Cardiac fibroblast (primary cell): ENCODE measurements at regions not wholly inside any gene's neighbourhood (a gene's known extent, or its start where the extent isn't known, plus 50 kb on each side); places are given as distances from the start of the nearest gene placed in this dataset.
A peak's percentile ranks its signal among the peaks of the same experiment; 100 is the strongest.
"Not testable (repeated sequence)": the region's sequence is repeated elsewhere in the genome, so short reads cannot be mapped to it uniquely, and the experiment has no call there.

Source experiments
- DNase-seq, 2 donors: peaks; one replicate each; pipeline versions ENCODE4 v3.0.0 to v3.0.0-alpha.2; 2010; ENCODE audit warnings: low read depth in 2 of 2
- H3K4me3 ChIP-seq, 2 donors: replicated peaks in 1 of 2; 1 replicate in 1 of 2; 2 replicates in 1 of 2; pipeline ENCODE4 v1.5.1; 2011; ENCODE audit warnings: low read depth in 2 of 2, low read length in 2 of 2, mild to moderate bottlenecking in 2 of 2, moderate library complexity in 1 of 2
- TF ChIP-seq, protein P1 (sequence below): IDR thresholded peaks from one replicate; pipeline ENCODE4 v1.5.1; 2011; ENCODE audit warnings: low read depth, mild to moderate bottlenecking, low read length, inconsistent platforms

DNA sequence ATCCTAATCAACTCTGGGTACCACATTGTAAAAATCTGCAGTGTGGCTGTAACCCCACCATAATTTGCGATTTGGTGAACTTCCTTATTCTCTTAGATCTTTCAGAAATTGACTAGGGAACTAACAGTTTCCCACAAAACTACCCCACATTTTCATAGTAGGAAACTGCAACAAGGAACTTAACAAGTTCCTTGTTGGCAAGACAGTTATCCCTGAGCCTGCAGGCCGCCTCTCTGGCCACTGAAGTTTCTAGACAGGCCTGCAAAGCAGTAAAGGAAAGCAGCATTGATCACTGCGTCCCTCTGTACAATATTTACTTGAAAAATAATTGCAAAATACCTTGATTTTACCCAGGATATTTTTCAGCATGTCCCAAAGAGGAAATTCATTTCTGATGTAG is 372.9 kb downstream of the ANAPC1 start:
- not testable (repeated sequence) for H3K4me3 ChIP-seq, DNase-seq

DNA sequence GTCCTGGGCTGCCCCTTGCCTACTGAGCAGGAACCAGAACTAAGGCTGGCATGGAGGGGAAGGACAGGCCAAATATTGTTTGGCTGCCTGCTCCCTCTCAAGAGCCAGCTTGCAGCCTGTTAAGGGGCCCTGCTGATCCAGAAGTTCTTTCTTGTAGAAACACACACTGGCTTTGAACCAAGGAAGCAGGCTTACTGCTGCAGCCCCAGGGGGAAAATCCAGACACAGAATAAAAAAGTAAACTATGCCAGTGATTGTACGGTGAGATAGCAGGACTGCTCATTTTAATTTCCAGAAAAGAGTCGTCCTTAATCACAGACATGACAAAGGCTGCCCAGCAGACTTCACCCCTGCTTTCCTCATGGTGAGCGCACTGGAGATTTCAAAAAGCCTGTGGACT is 371.6 kb downstream of the ANAPC1 start:
- DNase-seq, H3K4me3 ChIP-seq: not testable (repeated sequence)

DNA sequence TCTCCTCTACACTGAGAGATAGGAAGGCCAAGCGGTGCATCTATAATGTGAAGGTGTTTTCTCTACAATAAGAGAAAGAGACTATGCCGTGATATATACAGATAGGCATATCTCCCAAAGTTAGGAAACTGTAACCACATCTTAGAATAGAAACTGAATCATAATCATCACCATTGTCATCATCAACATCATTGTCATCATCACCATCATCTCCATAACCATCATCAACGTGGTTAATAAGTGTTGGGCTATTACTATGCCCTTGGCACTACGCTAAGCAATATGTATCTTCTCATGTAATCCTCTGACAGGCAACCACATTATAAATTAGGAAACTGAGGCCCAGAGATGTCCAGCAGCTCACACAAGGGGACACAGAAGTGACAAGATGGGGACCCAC is 369.9 kb downstream of the ANAPC1 start:
- not testable (repeated sequence) for H3K4me3 ChIP-seq, DNase-seq

DNA sequence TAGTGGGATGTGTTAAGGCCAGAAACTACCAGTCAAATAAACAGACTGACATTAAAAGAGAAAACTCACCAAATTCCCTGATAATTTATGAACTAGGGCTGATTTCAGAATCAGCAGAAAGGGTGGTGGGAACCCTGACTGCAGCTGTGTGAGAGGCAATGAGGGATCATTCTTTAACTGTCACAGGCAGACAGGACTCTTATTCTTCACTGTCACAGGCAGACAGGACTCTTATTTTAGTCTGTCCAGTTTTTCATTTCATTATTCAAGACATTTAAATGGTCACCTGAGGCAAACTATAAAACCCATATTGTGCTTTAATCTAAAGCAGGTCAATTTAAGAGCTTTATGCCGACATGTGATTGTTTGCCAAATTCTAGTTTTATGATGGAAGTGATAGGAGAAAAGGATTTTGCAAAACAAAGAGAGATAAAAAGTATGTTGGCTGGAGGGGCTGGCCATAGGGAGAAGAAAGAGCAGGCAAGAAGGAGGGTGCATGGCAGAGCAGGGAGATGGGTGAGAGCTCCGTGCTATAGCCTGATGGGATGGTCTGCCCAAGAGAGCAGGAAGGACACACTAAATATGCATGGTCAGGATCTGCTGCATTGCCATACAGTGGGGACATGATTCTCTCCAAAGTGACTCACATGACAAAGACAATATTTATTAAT is 366.8 kb downstream of the ANAPC1 start:
- not testable (repeated sequence) for H3K4me3 ChIP-seq, DNase-seq

DNA sequence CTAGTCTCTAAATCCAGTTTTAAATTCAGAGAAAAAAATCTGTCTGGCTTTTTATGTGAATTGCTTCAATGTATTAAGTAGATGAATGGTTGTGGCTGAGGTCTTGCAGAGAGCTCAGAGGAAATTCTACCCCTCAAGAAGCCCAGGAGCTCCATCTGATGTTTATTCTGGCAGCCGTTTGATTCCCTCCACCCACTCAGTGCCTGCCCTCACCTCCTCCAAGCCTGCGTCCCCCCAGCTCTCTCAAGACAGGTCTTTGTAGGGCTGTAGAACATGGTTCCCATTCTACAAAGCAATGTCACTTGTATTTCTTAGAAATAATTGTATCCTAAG is 366.3 kb downstream of the ANAPC1 start:
- H3K4me3 ChIP-seq, DNase-seq: not testable (repeated sequence)

DNA sequence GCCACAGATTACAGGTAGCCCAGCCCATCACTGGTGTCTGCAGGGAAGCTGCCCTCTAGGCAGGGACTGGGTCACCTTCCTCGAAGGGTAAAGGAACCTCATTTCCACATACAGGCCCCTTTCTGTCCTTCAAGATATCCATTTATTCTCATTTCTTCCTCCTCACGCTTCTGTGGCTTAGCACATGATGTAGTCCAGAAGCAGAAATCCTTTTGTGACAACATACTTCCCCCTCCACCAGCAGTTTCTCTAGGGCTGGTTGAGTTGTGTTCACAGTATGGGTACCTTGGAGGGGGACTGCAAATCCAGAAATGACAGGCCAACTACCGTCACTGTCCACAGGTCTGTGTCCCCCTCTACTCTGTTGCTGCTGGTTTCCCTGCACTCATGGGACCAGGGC is 364.9 kb downstream of the ANAPC1 start:
- no peak for DNase-seq
- no peak overlapping the region for H3K4me3 ChIP-seq
- TF ChIP-seq, protein P1, sequence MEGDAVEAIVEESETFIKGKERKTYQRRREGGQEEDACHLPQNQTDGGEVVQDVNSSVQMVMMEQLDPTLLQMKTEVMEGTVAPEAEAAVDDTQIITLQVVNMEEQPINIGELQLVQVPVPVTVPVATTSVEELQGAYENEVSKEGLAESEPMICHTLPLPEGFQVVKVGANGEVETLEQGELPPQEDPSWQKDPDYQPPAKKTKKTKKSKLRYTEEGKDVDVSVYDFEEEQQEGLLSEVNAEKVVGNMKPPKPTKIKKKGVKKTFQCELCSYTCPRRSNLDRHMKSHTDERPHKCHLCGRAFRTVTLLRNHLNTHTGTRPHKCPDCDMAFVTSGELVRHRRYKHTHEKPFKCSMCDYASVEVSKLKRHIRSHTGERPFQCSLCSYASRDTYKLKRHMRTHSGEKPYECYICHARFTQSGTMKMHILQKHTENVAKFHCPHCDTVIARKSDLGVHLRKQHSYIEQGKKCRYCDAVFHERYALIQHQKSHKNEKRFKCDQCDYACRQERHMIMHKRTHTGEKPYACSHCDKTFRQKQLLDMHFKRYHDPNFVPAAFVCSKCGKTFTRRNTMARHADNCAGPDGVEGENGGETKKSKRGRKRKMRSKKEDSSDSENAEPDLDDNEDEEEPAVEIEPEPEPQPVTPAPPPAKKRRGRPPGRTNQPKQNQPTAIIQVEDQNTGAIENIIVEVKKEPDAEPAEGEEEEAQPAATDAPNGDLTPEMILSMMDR = no peak

DNA sequence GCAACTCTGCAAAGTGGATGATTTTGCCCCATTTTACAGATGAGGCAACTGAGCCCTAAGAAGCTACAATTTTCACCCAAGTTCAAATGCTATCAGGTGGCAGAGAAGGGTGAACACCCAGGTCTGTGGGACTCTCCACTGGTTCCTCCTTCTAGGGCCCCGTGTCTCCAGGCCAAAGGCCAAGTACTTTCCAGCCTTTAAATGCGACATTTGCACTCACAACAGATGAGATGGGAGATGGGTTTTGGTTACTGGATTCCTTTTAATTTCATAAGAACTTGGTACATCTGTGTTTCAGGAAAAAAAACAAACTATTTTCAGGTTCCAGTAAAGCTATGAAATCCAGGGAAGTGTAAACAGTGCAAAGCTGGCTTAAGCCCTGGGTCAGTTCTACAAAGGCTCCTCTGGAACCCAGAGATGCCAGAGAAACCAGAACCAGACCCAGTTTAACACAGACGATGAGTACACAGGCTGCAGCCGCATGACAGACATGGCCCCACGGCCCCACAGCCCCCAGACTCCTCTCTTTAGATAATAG is 361.7 kb downstream of the ANAPC1 start:
- TF ChIP-seq, protein P1 = no peak
- peak; percentile 53 to 59 for DNase-seq
- no peak overlapping the region for H3K4me3 ChIP-seq

DNA sequence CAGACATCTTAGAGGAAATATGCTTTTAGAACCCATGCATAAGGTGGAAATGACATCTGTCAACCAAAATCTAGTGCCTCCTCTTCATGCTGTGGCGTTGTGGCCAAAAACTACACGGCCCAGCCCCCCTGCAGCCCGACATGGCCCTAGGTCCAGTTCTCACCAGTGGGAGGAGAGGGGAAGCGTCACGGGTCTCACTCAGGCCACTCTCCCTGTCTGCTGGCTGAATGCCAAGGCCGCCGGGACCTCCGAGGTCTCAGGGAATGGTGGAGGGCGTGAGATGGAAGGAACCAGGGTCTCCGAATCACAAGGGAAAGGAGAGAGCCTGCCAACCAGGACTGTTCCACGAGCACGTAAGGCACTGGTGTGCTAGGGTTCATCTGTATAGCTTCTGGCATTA is 361.0 kb downstream of the ANAPC1 start:
- no peak for DNase-seq
- H3K4me3 ChIP-seq = no peak overlapping the region
- TF ChIP-seq, protein P1 = no peak

DNA sequence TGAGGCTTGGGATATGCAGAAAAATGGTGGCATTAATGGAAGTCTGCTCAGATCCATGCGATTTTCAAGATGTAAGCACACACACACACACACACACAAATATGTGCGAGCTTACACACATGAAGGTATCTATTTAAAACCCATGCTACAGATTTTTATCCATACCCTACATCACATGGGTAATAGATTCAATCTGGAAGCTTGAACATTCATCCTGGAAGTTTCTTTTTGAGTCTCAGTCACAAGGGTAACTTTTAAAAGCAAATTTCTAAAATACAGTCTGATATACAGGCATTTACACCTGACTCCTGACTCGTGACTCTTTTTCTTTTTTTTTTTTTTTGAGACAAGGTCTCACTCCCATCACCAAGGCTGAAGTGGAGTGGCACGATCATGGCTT is 359.0 kb downstream of the ANAPC1 start:
- H3K4me3 ChIP-seq, DNase-seq: not testable (repeated sequence)

DNA sequence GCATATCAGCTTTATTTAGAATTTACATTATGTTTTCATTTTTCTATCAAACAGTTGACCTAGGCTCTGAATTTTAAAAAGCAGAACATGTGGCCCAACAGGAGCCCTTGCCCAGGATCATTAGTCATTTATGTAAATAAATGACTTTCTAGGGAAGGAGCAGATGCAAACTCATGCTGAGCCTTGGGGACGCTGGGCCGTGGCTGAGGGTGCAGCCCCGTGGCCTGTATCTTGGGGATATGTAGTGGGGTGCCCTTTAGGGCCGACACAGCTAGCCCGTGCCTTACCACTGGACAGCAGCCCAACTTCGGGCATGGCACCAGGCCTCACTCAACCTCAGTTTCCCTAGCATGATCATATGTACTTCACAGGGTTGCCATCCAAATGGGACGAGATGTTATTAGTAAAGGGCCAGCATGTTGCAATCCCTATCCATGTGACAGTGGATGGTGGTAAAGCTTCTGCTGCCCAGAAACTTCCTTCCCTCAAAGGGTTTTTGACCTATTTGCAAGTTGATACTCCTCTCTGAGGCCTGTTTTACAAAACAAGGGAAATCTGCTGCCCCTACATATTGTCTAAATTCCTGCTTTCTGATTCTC is 357.9 kb downstream of the ANAPC1 start:
- H3K4me3 ChIP-seq, DNase-seq: not testable (repeated sequence)

DNA sequence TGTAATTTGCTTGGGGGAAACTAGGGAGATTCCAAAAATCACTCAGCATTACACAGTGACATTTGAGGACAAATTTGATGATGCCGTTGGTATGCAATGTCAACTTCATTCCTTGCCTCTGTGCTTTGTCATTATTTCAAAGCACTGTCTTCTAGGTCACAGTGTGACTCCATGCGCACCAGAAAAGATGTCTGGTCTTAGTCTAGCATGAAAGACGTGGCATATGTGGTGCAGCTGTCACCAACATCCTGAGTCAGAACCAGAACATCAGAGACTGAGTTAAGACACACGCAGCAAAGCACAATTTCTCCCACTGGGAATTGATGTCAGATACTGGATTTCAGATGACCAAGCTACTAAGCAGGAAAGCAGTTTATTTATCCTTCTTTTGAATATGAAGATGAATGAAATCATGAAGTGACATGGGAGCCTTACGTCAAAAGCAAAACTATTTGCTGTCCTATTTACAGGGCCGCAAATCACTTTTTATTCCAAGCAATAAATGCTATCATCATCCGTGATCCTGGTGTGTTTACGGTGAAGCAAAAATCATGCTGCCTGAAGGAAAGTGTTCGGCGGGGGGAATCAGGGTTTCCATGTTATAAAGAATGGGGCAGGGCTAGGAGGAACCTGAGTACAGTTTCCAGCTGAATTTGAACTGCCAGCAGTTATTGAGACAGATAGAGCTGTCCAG is 356.1 kb downstream of the ANAPC1 start:
- H3K4me3 ChIP-seq = not testable (repeated sequence)

DNA sequence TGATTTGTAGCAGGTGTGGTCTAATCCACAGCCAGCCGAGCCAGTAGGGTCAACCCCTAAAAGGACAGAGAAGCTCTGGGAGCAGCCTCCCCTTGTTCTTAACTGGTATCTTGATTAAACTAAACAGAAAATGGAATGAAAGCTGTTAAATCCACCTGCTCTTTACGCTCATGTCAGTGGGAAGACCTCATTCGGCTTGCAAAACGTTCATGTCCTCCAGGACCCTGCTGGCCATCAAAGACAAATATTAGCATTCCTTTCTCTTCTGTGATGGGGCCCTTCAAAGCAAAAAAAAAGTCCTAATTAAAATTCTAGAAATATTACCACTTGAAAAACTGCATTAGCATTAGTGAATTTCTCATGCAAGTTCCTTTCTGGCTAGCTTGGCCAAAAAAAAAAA is 355.0 kb downstream of the ANAPC1 start:
- DNase-seq, H3K4me3 ChIP-seq: not testable (repeated sequence)

More for the DNA sequence above, 356.1 kb downstream of the ANAPC1 start:
- not testable (repeated sequence) for DNase-seq

DNA sequence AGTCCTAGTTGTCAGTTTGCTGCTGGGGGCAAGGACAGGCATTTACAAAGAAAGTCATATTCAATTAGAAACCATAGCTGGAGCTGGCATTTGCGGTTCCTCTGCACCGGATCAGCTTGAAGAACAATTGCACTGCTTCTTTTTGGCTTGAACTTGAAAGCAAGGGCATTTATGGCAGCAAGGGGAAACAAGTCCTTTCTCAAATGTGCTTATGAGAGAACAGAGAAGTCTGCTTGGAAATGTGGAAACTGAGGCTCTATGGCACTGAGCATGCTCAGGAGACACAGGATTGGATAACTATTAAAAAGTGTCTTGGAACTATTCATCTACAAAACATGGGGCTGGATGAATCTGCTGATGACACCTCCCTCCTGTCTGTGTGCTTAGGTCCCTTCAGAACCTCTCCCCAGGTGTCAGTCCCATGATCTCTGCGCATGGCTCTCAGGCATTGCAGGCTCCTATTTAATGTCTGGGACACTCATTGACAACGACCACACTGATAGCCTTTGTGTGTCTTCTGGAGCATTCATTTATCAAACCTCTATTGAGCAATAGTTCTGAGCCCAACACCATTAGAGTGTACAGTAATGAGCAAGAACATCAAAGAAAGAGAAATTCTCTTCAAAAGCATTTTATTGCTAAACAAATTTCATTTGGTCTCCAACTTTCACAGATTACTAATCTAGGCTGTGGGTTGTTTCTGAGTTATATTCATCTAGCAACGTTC is 353.6 kb downstream of the ANAPC1 start:
- not testable (repeated sequence) for H3K4me3 ChIP-seq, DNase-seq
